ENCODE measurements at regions not wholly inside any gene's neighbourhood (a gene's known extent, or its start where the extent isn't known, plus 50 kb on each side); places are given as distances from the start of the nearest gene placed in this dataset.

- Histone ChIP-seq H4K20me1 (ENCODE audit: control insufficient read depth, extremely low read depth, insufficient read depth, low read length) (no peaks in the 10 kb centered on the region), H3K4me1 (ENCODE audit: control insufficient read depth, extremely low read depth, insufficient read depth, low read length) (no peaks in the 10 kb centered on the region), H3K4me2 (ENCODE audit: extremely low read depth, insufficient read depth, low read length) (no peak overlapping the region), H3K9me3 (ENCODE audit: control insufficient read depth, insufficient read depth, low read depth, low read length) (no peaks in the 10 kb centered on the region), H3K4me3 (replicated peaks in 1 of 4; ENCODE audit: control extremely low read depth in 1 of 4, insufficient read depth in 1 of 4, low read depth in 3 of 4, low read length in 4 of 4) (no peak overlapping the region), H3K36me3 (ENCODE audit: control insufficient read depth, insufficient read depth, low read length) (no peaks in the 10 kb centered on the region), H3K27me3 (ENCODE audit: control insufficient read depth, insufficient read depth, low read length) (no peaks in the 10 kb centered on the region), H3K27ac (ENCODE audit: insufficient read depth, low read length) (no peak overlapping the region), H3K9ac (ENCODE audit: insufficient read depth, low read length) (no peak overlapping the region), H2AFZ (ENCODE audit: low read length) (no peak overlapping the region), H3K79me2 (ENCODE audit: control insufficient read depth, insufficient read depth, low read length) (no peaks in the 10 kb centered on the region)
- TF ChIP-seq EZH2 (IDR thresholded peaks at IDR 0.05; ENCODE audit: low read length, missing control alignments) (no peak), CTCF (conservative IDR thresholded peaks at IDR 0.05 in 1 of 2, IDR thresholded peaks at IDR 0.05 in 1 of 2; ENCODE audit: low read depth in 1 of 2, low read length in 2 of 2) (no peak)
- peak in 1 of 2 donors; percentile 11 for DNase-seq (ENCODE audit: low read depth in 2 of 2)
Observed at GRCh38 chr18:51382081-51382480, 184.6 kb upstream of the MEX3C start.

- Histone ChIP-seq H2AFZ (ENCODE audit: low read length) (no peak overlapping the region), H3K4me3 (replicated peaks in 1 of 4; ENCODE audit: control extremely low read depth in 1 of 4, insufficient read depth in 1 of 4, low read depth in 3 of 4, low read length in 4 of 4) (no peak overlapping the region), H3K9me3 (ENCODE audit: control insufficient read depth, insufficient read depth, low read depth, low read length) (no peaks in the 10 kb centered on the region), H3K27ac (ENCODE audit: insufficient read depth, low read length) (no peak overlapping the region), H3K27me3 (ENCODE audit: control insufficient read depth, insufficient read depth, low read length) (no peaks in the 10 kb centered on the region), H3K4me1 (ENCODE audit: control insufficient read depth, extremely low read depth, insufficient read depth, low read length) (no peaks in the 10 kb centered on the region), H3K79me2 (ENCODE audit: control insufficient read depth, insufficient read depth, low read length) (no peaks in the 10 kb centered on the region), H3K9ac (ENCODE audit: insufficient read depth, low read length) (no peak overlapping the region), H3K4me2 (ENCODE audit: extremely low read depth, insufficient read depth, low read length) (no peak overlapping the region), H4K20me1 (ENCODE audit: control insufficient read depth, extremely low read depth, insufficient read depth, low read length) (no peaks in the 10 kb centered on the region), H3K36me3 (ENCODE audit: control insufficient read depth, insufficient read depth, low read length) (no peaks in the 10 kb centered on the region)
- DNase-seq (ENCODE audit: low read depth in 2 of 2): no peak
- no peak for TF ChIP-seq EZH2 (IDR thresholded peaks at IDR 0.05; ENCODE audit: low read length, missing control alignments)
- TF ChIP-seq CTCF (conservative IDR thresholded peaks at IDR 0.05 in 1 of 2, IDR thresholded peaks at IDR 0.05 in 1 of 2; ENCODE audit: low read depth in 1 of 2, low read length in 2 of 2): no peak
Observed at GRCh38 chr18:51383116-51383515, 185.6 kb upstream of the MEX3C start.

GRCh38 chr18:51383711-51384110 lies 186.2 kb upstream of the MEX3C start:
- Histone ChIP-seq H4K20me1 (ENCODE audit: control insufficient read depth, extremely low read depth, insufficient read depth, low read length) (no peaks in the 10 kb centered on the region), H3K27me3 (ENCODE audit: control insufficient read depth, insufficient read depth, low read length) (no peaks in the 10 kb centered on the region), H3K79me2 (ENCODE audit: control insufficient read depth, insufficient read depth, low read length) (no peaks in the 10 kb centered on the region), H3K36me3 (ENCODE audit: control insufficient read depth, insufficient read depth, low read length) (no peaks in the 10 kb centered on the region), H3K4me3 (replicated peaks in 1 of 4; ENCODE audit: control extremely low read depth in 1 of 4, insufficient read depth in 1 of 4, low read depth in 3 of 4, low read length in 4 of 4) (no peak overlapping the region), H3K27ac (ENCODE audit: insufficient read depth, low read length) (no peak overlapping the region), H3K9ac (ENCODE audit: insufficient read depth, low read length) (no peak overlapping the region), H3K4me1 (ENCODE audit: control insufficient read depth, extremely low read depth, insufficient read depth, low read length) (no peaks in the 10 kb centered on the region), H2AFZ (ENCODE audit: low read length) (no peak overlapping the region), H3K4me2 (ENCODE audit: extremely low read depth, insufficient read depth, low read length) (no peak overlapping the region), H3K9me3 (ENCODE audit: control insufficient read depth, insufficient read depth, low read depth, low read length) (no peaks in the 10 kb centered on the region)
- peak in 1 of 2 donors; percentile 23 for DNase-seq (ENCODE audit: low read depth in 2 of 2)
- no peak for TF ChIP-seq EZH2 (IDR thresholded peaks at IDR 0.05; ENCODE audit: low read length, missing control alignments)
- no peak for TF ChIP-seq CTCF (conservative IDR thresholded peaks at IDR 0.05 in 1 of 2, IDR thresholded peaks at IDR 0.05 in 1 of 2; ENCODE audit: low read depth in 1 of 2, low read length in 2 of 2)

Data from fibroblast of lung (primary cell).